Liver (tissue), 8 donors: ENCODE measurements at regions not wholly inside any gene's neighbourhood (a gene's known extent, or its start where the extent isn't known, plus 50 kb on each side); places are given as distances from the start of the nearest gene placed in this dataset.

Source experiments
- DNase-seq: peaks from one replicate; pipeline ENCODE4 v3.0.0-alpha.2; 2017; ENCODE audit warnings: low spot score
- H3K27ac ChIP-seq, 2 donors: one replicate each; pipeline ENCODE4 v1.7.0; 2013; ENCODE audit warnings: inconsistent platforms in 2 of 2, low read length in 2 of 2, control low read depth in 1 of 2, low read depth in 1 of 2, mild to moderate bottlenecking in 1 of 2
- H3K27me3 ChIP-seq, 4 donors: one replicate each; pipeline versions ENCODE4 v1.6.1 to v1.7.0; 2013; ENCODE audit warnings: low read length in 3 of 4, inconsistent platforms in 1 of 4, mild to moderate bottlenecking in 1 of 4, moderate library complexity in 1 of 4; ENCODE audit not compliant: control insufficient read depth in 4 of 4, insufficient read depth in 4 of 4
- H3K36me3 ChIP-seq, 4 donors: one replicate each; pipeline versions ENCODE4 v1.6.1 to v1.7.0; 2013; ENCODE audit warnings: low read length in 3 of 4, mild to moderate bottlenecking in 3 of 4, low read depth in 1 of 4, moderate library complexity in 1 of 4; ENCODE audit not compliant: control insufficient read depth in 4 of 4, insufficient read depth in 3 of 4
- H3K4me1 ChIP-seq, 4 donors: one replicate each; pipeline versions ENCODE4 v1.6.1 to v1.7.0; 2013; ENCODE audit warnings: low read length in 3 of 4, mild to moderate bottlenecking in 3 of 4, moderate library complexity in 1 of 4; ENCODE audit not compliant: control insufficient read depth in 4 of 4, insufficient read depth in 4 of 4
- H3K4me3 ChIP-seq, 3 donors: one replicate each; pipeline versions ENCODE4 v1.6.1 to v1.7.0; 2013; ENCODE audit warnings: low read length in 3 of 3, control low read depth in 1 of 3, low read depth in 1 of 3, mild to moderate bottlenecking in 1 of 3
- H3K9ac ChIP-seq, 2 donors: one replicate each; pipeline ENCODE4 v1.7.0; 2013; ENCODE audit warnings: low read length in 2 of 2, mild to moderate bottlenecking in 2 of 2, moderate library complexity in 2 of 2, control low read depth in 1 of 2, low read depth in 1 of 2
- H3K9me3 ChIP-seq, 4 donors: one replicate each; pipeline versions ENCODE4 v1.6.1 to v1.7.0; 2013; ENCODE audit warnings: low read length in 3 of 4; ENCODE audit not compliant: control insufficient read depth in 4 of 4
- FOXA1 ChIP-seq: IDR thresholded peaks from 2 replicates; pipeline ENCODE4 v1.6.1; 2016; ENCODE audit warnings: antibody characterized with exemption
- FOXA2 ChIP-seq: IDR thresholded peaks from 2 replicates; pipeline ENCODE4 v1.6.1; 2016; ENCODE audit warnings: antibody characterized with exemption
- GABPA ChIP-seq, 2 donors: IDR thresholded peaks in 1 of 2; conservative IDR thresholded peaks in 1 of 2; 2 replicates each; pipeline ENCODE4 v1.6.1; 2016; ENCODE audit warnings: antibody characterized with exemption in 2 of 2, mild to moderate bottlenecking in 1 of 2, moderate library complexity in 1 of 2
- HNF4A ChIP-seq, 2 donors: conservative IDR thresholded peaks; 2 replicates each; pipeline ENCODE4 v1.6.1; 2016; ENCODE audit warnings: antibody characterized with exemption in 2 of 2, mild to moderate bottlenecking in 2 of 2
- HNF4G ChIP-seq: IDR thresholded peaks from 2 replicates; pipeline ENCODE4 v1.6.1; 2016; ENCODE audit warnings: antibody characterized with exemption
- NR2F2 ChIP-seq: IDR thresholded peaks from 2 replicates; pipeline ENCODE4 v1.6.1; 2016; ENCODE audit warnings: antibody characterized with exemption
- RAD21 ChIP-seq, 2 donors: IDR thresholded peaks; 2 replicates each; pipeline ENCODE4 v1.6.1; 2016; ENCODE audit warnings: antibody characterized with exemption in 2 of 2, mild to moderate bottlenecking in 2 of 2
- TAF1 ChIP-seq: conservative IDR thresholded peaks from 2 replicates; pipeline ENCODE4 v1.6.1; 2016; ENCODE audit warnings: antibody characterized with exemption, mild to moderate bottlenecking
- YY1 ChIP-seq: IDR thresholded peaks from 2 replicates; pipeline ENCODE4 v1.6.1; 2016; ENCODE audit warnings: antibody characterized with exemption, mild to moderate bottlenecking
- WGBS: extraction: QIAGEN DNeasy Blood & Tissue Kit; methylation state at CpG from one replicate; pipeline ENCODE4 v1.1.7; 2013; 5-methylcytosine and 5-hydroxymethylcytosine counted together
- TF ChIP-seq, protein P1 (sequence below): IDR thresholded peaks from 2 replicates; pipeline ENCODE4 v1.6.1; 2016; ENCODE audit warnings: antibody characterized with exemption, mild to moderate bottlenecking
- TF ChIP-seq, protein P2 (sequence below): IDR thresholded peaks from 2 replicates; pipeline ENCODE4 v1.6.1; 2016; ENCODE audit warnings: antibody characterized with exemption
- TF ChIP-seq, protein P3 (sequence below): IDR thresholded peaks from 2 replicates; pipeline ENCODE4 v1.6.1; 2016; ENCODE audit warnings: antibody characterized with exemption
- TF ChIP-seq, protein P4 (sequence below): fragments of 150-350 bp; IDR thresholded peaks from 2 replicates; pipeline ENCODE4 v1.5.1; 2017; ENCODE audit warnings: improper control_type of control experiment, low read depth, low read length; ENCODE audit not compliant: missing input control
- TF ChIP-seq, protein P5 (sequence below): IDR thresholded peaks from 2 replicates; pipeline ENCODE4 v1.6.1; 2016; ENCODE audit warnings: antibody characterized with exemption
- donor health status: healthy.
- donor health status: healthy.
- donor health status: healthy.
- donor health status: healthy.
- donor health status: healthy.

DNA sequence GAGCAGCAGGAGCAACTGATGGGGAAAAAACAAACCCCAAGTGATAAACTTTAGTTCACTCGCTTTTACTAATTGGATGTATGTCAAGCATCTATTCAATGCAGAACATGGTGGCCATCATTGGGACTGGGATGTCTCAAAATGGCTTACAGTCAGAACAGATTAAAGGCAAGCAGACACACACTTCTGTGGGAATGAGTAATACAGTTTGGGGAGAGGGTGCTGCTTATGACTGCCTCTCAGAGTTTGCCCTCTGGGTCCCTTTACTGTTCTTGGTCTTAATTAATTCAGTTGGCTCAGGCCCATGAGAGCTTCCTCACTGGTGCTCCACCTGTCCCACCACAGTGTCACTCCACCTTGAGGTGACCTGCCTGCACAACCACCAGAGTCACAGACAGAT, 119.5 kb downstream of the TBX19 start (continued):
- TF ChIP-seq, protein P1, sequence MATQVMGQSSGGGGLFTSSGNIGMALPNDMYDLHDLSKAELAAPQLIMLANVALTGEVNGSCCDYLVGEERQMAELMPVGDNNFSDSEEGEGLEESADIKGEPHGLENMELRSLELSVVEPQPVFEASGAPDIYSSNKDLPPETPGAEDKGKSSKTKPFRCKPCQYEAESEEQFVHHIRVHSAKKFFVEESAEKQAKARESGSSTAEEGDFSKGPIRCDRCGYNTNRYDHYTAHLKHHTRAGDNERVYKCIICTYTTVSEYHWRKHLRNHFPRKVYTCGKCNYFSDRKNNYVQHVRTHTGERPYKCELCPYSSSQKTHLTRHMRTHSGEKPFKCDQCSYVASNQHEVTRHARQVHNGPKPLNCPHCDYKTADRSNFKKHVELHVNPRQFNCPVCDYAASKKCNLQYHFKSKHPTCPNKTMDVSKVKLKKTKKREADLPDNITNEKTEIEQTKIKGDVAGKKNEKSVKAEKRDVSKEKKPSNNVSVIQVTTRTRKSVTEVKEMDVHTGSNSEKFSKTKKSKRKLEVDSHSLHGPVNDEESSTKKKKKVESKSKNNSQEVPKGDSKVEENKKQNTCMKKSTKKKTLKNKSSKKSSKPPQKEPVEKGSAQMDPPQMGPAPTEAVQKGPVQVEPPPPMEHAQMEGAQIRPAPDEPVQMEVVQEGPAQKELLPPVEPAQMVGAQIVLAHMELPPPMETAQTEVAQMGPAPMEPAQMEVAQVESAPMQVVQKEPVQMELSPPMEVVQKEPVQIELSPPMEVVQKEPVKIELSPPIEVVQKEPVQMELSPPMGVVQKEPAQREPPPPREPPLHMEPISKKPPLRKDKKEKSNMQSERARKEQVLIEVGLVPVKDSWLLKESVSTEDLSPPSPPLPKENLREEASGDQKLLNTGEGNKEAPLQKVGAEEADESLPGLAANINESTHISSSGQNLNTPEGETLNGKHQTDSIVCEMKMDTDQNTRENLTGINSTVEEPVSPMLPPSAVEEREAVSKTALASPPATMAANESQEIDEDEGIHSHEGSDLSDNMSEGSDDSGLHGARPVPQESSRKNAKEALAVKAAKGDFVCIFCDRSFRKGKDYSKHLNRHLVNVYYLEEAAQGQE, result no peak
- no peak for TF ChIP-seq YY1
- TF ChIP-seq NR2F2, result no peak
- TF ChIP-seq HNF4G, result no peak

DNA sequence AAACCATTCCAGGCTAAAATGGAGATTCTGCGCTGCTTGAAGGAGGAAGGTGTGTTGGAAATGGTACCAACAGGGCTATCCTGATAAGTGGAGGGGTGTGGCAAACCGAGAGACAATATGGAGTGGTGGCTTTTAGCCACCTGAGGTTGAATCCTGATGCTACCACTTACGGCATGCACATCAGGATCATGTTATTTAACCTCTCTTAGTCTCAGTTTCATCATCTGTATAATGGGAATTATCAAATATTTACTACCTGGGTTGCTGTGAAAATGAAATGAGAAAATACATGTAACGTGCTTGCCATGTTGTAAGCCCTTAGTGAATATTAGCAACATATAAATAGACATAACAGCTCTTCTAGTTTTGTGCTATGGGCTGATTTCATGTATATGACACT, 117.1 kb downstream of the TBX19 start:
- H3K36me3 ChIP-seq, result no peaks in the 10 kb centered on the region
- DNase-seq, result no peak
- H3K9me3 ChIP-seq, result no peaks in the 10 kb centered on the region
- peaks cover 0 to 2% (median 0%) of the 10 kb centered on the region in 4 donors for H3K4me1 ChIP-seq
- WGBS, result 86% methylated on average over 4 of the region's 4 CpGs
- H3K9ac ChIP-seq, result no peak overlapping the region
- no peak for TF ChIP-seq TAF1
- TF ChIP-seq HNF4A (conservative IDR thresholded peaks at IDR 0.05), result no peak
- TF ChIP-seq FOXA2, result no peak
- no peak for TF ChIP-seq HNF4G
- TF ChIP-seq RAD21 (IDR thresholded peaks at IDR 0.05), result no peak
- TF ChIP-seq, protein P2, sequence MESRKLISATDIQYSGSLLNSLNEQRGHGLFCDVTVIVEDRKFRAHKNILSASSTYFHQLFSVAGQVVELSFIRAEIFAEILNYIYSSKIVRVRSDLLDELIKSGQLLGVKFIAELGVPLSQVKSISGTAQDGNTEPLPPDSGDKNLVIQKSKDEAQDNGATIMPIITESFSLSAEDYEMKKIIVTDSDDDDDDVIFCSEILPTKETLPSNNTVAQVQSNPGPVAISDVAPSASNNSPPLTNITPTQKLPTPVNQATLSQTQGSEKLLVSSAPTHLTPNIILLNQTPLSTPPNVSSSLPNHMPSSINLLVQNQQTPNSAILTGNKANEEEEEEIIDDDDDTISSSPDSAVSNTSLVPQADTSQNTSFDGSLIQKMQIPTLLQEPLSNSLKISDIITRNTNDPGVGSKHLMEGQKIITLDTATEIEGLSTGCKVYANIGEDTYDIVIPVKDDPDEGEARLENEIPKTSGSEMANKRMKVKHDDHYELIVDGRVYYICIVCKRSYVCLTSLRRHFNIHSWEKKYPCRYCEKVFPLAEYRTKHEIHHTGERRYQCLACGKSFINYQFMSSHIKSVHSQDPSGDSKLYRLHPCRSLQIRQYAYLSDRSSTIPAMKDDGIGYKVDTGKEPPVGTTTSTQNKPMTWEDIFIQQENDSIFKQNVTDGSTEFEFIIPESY, result no peak
- no peak for TF ChIP-seq FOXA1
- TF ChIP-seq, protein P3, sequence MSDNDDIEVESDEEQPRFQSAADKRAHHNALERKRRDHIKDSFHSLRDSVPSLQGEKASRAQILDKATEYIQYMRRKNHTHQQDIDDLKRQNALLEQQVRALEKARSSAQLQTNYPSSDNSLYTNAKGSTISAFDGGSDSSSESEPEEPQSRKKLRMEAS, result no peak
- TF ChIP-seq GABPA (IDR thresholded peaks at IDR 0.05 in 1 of 2, conservative IDR thresholded peaks at IDR 0.05 in 1 of 2), result no peak
- TF ChIP-seq, protein P4, sequence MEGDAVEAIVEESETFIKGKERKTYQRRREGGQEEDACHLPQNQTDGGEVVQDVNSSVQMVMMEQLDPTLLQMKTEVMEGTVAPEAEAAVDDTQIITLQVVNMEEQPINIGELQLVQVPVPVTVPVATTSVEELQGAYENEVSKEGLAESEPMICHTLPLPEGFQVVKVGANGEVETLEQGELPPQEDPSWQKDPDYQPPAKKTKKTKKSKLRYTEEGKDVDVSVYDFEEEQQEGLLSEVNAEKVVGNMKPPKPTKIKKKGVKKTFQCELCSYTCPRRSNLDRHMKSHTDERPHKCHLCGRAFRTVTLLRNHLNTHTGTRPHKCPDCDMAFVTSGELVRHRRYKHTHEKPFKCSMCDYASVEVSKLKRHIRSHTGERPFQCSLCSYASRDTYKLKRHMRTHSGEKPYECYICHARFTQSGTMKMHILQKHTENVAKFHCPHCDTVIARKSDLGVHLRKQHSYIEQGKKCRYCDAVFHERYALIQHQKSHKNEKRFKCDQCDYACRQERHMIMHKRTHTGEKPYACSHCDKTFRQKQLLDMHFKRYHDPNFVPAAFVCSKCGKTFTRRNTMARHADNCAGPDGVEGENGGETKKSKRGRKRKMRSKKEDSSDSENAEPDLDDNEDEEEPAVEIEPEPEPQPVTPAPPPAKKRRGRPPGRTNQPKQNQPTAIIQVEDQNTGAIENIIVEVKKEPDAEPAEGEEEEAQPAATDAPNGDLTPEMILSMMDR, result no peak
- no peak overlapping the region for H3K27ac ChIP-seq
- H3K4me3 ChIP-seq, result no peak overlapping the region
- H3K27me3 ChIP-seq, result no peaks in the 10 kb centered on the region

DNA sequence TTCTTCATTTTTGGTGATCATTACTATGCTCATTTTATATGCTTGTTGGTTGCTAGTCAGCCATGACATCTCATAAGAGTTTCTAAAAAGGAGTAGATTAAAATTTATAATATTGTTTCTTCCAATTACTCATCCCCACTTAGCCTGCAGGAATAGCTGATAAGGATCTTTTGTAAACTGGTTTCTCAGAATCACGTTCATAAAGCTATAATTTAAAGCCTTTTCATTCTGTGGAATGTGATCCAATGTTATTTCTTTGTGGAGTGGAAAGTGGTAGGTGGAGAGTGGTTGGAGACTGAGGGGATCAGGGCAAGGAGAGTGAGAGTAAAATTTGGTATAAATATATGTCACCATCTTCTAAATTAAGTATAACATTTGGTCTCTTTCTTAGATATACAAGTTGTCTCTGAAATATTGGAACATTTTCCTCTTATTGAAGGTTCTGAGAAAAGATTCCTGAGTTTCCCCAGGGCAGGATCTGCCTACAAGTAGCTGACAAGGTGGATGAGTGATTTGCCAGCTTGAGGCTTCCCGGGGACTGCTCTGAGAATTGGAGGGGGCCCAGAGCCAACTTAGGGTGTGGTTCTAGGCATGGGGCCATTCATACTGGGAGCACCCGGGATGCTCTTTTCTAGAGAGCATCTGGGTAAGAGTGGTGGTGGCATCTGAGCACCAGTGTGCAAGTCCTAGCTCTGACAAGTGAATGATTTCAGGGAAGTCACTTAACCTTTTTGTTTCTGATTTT, 116.4 kb downstream of the TBX19 start:
- no peak for TF ChIP-seq RAD21 (IDR thresholded peaks at IDR 0.05)
- TF ChIP-seq, protein P5, sequence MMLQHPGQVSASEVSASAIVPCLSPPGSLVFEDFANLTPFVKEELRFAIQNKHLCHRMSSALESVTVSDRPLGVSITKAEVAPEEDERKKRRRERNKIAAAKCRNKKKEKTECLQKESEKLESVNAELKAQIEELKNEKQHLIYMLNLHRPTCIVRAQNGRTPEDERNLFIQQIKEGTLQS, result no peak
- peaks cover 0 to 2% (median under 1%) of the 10 kb centered on the region in 4 donors for H3K4me1 ChIP-seq

More for the DNA sequence above, 116.4 kb downstream of the TBX19 start:
- no peak overlapping the region for H3K27ac ChIP-seq
- no peak overlapping the region for H3K4me3 ChIP-seq
- no peaks in the 10 kb centered on the region for H3K27me3 ChIP-seq
- H3K9ac ChIP-seq, result no peak overlapping the region
- no peaks in the 10 kb centered on the region for H3K36me3 ChIP-seq
- no peak for DNase-seq
- H3K9me3 ChIP-seq, result no peaks in the 10 kb centered on the region
- 61% methylated on average over 3 of the region's 3 CpGs for WGBS
